Upper lobe of left lung (tissue), 6 donors: ENCODE measurements at regions not wholly inside any gene's neighbourhood (a gene's known extent, or its start where the extent isn't known, plus 50 kb on each side); places are given as distances from the start of the nearest gene placed in this dataset.

Experiments
- ATAC-seq, 2 donors: fragments of 200-7000 bp; cut with Tn5 transposase; one replicate each; pipeline ENCODE4 v1.9.1; 2022; ENCODE audit warnings: mild to moderate bottlenecking in 2 of 2, moderate library complexity in 2 of 2; ENCODE audit not compliant: low FRiP score in 2 of 2
- DNase-seq, 2 donors: peaks; one replicate each; pipeline ENCODE4 v3.0.0-alpha.2; 2019 to 2020
- H3K27ac ChIP-seq, 4 donors: fragments of 200-600 bp; sonication (generic); one replicate each; pipeline ENCODE4 v1.5.1; 2016 to 2019
- H3K27me3 ChIP-seq, 4 donors: fragments of 200-600 bp; sonication (generic); one replicate each; pipeline ENCODE4 v1.5.1; 2017 to 2019
- H3K36me3 ChIP-seq, 4 donors: fragments of 200-600 bp; sonication (generic); one replicate each; pipeline ENCODE4 v1.5.1; 2016 to 2019
- H3K4me1 ChIP-seq, 4 donors: fragments of 200-600 bp; sonication (generic); one replicate each; pipeline ENCODE4 v1.5.1; 2018 to 2019
- H3K4me3 ChIP-seq, 4 donors: fragments of 200-600 bp; sonication (generic); one replicate each; pipeline ENCODE4 v1.5.1; 2017 to 2019; ENCODE audit warnings: mild to moderate bottlenecking in 2 of 4, moderate library complexity in 1 of 4
- H3K9me3 ChIP-seq, 4 donors: fragments of 200-600 bp; sonication (generic); one replicate each; pipeline ENCODE4 v1.5.1; 2018 to 2019
- EP300 ChIP-seq, 4 donors: sonication (generic); formaldehyde crosslinking; IDR thresholded peaks; one replicate each; pipeline ENCODE4 v1.5.1; 2017; ENCODE audit warnings: antibody characterized with exemption in 4 of 4, control low read depth in 2 of 4
- POLR2A ChIP-seq, 4 donors: fragments of 450-650 bp; IDR thresholded peaks; one replicate each; pipeline ENCODE4 v1.5.1; 2016 to 2017; ENCODE audit warnings: antibody characterized with exemption in 4 of 4, mild to moderate bottlenecking in 2 of 4
- POLR2AphosphoS5 ChIP-seq, 2 donors: sonication (generic); formaldehyde crosslinking; IDR thresholded peaks; one replicate each; pipeline ENCODE4 v1.5.1; 2017; ENCODE audit warnings: antibody characterized with exemption in 2 of 2
- WGBS, 2 donors: methylation state at CpG; one replicate each; pipeline ENCODE4 v1.1.5; 2017 to 2018; 5-methylcytosine and 5-hydroxymethylcytosine counted together
- TF ChIP-seq, protein P1 (sequence below), 6 experiments: fragments of 450-650 bp in 4 of 6; fragments of 200-600 bp in 2 of 6; sonication (generic) in 2 of 6; IDR thresholded peaks; one replicate each; pipeline ENCODE4 v1.5.1; 2016 to 2019; ENCODE audit warnings: antibody characterized with exemption in 6 of 6
- donor health status: DM: no; HTN: no; CAD: no; lungs with moderate emphysema.
- donor health status: DM: no; HTN: yes; CAD: no; lungs with severe emphysema.

- H3K36me3 ChIP-seq = no peaks in the 10 kb centered on the region
- no peaks in the 10 kb centered on the region for H3K4me1 ChIP-seq
- H3K4me3 ChIP-seq = no peak overlapping the region
- 21 to 35% methylated on average over 1 of the region's 1 CpG for WGBS, 2 donors
- TF ChIP-seq POLR2AphosphoS5 (IDR thresholded peaks at IDR 0.05) = no peak
- TF ChIP-seq POLR2A (IDR thresholded peaks at IDR 0.05) = no peak
- TF ChIP-seq EP300 (IDR thresholded peaks at IDR 0.05) = no peak
- TF ChIP-seq, protein P1, sequence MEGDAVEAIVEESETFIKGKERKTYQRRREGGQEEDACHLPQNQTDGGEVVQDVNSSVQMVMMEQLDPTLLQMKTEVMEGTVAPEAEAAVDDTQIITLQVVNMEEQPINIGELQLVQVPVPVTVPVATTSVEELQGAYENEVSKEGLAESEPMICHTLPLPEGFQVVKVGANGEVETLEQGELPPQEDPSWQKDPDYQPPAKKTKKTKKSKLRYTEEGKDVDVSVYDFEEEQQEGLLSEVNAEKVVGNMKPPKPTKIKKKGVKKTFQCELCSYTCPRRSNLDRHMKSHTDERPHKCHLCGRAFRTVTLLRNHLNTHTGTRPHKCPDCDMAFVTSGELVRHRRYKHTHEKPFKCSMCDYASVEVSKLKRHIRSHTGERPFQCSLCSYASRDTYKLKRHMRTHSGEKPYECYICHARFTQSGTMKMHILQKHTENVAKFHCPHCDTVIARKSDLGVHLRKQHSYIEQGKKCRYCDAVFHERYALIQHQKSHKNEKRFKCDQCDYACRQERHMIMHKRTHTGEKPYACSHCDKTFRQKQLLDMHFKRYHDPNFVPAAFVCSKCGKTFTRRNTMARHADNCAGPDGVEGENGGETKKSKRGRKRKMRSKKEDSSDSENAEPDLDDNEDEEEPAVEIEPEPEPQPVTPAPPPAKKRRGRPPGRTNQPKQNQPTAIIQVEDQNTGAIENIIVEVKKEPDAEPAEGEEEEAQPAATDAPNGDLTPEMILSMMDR (IDR thresholded peaks at IDR 0.05) = no peak
- H3K27me3 ChIP-seq = no peaks in the 10 kb centered on the region
- H3K27ac ChIP-seq = no peak overlapping the region
- DNase-seq = no peak
- no peaks in the 10 kb centered on the region for H3K9me3 ChIP-seq
- ATAC-seq = no peak
These were observed 213.6 kb downstream of the PCDH20 start for GRCh38 chr13:61202042-61202441.

DNA sequence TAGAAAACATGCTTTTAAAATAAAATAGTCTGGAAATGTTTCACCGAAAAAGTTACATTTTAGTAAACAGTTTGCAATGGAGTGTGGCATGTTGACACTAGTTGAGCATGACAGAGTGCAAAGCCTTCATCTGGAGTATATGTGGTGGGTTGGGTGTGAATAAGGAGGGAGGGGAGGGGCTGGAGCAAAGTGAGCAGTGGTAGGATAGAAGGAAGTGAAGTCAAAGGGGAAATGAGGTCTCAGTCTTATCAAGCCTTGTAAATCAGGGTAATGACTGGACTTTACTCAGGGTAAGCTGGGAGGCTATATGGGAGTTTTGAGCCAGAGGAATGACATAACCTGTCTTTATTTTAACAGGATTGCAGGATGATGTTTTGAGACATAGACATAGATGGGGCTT is 222.8 kb downstream of the PCDH20 start:
- Histone ChIP-seq H3K36me3 (no peaks in the 10 kb centered on the region), H3K4me3 (no peak overlapping the region), H3K27me3 (no peaks in the 10 kb centered on the region), H3K9me3 (no peaks in the 10 kb centered on the region), H3K27ac (no peak overlapping the region), H3K4me1 (no peaks in the 10 kb centered on the region)
- no peak for DNase-seq
- ATAC-seq = no peak
- TF ChIP-seq POLR2A (IDR thresholded peaks at IDR 0.05) (no peak), POLR2AphosphoS5 (IDR thresholded peaks at IDR 0.05) (no peak), EP300 (IDR thresholded peaks at IDR 0.05) (no peak)
- TF ChIP-seq, protein P1 (IDR thresholded peaks at IDR 0.05) = no peak
- WGBS, 2 donors = 82 to 89% methylated on average over 1 of the region's 1 CpG

- DNase-seq (no peak), ATAC-seq (no peak)
- Histone ChIP-seq H3K9me3 (no peaks in the 10 kb centered on the region), H3K27me3 (no peaks in the 10 kb centered on the region), H3K27ac (no peak overlapping the region), H3K4me1 (no peaks in the 10 kb centered on the region), H3K36me3 (no peaks in the 10 kb centered on the region), H3K4me3 (no peak overlapping the region)
- no peak for TF ChIP-seq POLR2A (IDR thresholded peaks at IDR 0.05)
- TF ChIP-seq EP300 (IDR thresholded peaks at IDR 0.05) = no peak
- TF ChIP-seq, protein P1 (IDR thresholded peaks at IDR 0.05) = no peak
- TF ChIP-seq POLR2AphosphoS5 (IDR thresholded peaks at IDR 0.05) = no peak
- 75 to 90% methylated on average over 2 of the region's 2 CpGs for WGBS, 2 donors
These were observed 227.6 kb downstream of the PCDH20 start for GRCh38 chr13:61188057-61188456.

GRCh38 chr13:61187471-61187870 is 228.2 kb downstream of the PCDH20 start:
- H3K4me1 ChIP-seq = no peaks in the 10 kb centered on the region
- DNase-seq (no peak), ATAC-seq (no peak)
- H3K4me3 ChIP-seq = no peak overlapping the region
- H3K9me3 ChIP-seq = no peaks in the 10 kb centered on the region
- no peak for TF ChIP-seq POLR2AphosphoS5 (IDR thresholded peaks at IDR 0.05)
- TF ChIP-seq, protein P1 (IDR thresholded peaks at IDR 0.05) = no peak
- TF ChIP-seq POLR2A (IDR thresholded peaks at IDR 0.05) = no peak
- no peak for TF ChIP-seq EP300 (IDR thresholded peaks at IDR 0.05)
- 72 to 78% methylated on average over 4 of the region's 4 CpGs for WGBS, 2 donors
- no peaks in the 10 kb centered on the region for H3K36me3 ChIP-seq
- H3K27ac ChIP-seq = no peak overlapping the region
- H3K27me3 ChIP-seq = no peaks in the 10 kb centered on the region

GRCh38 chr13:61183670-61184069 is 232.0 kb downstream of the PCDH20 start:
- DNase-seq (no peak), ATAC-seq (no peak)
- no peaks in the 10 kb centered on the region for H3K36me3 ChIP-seq
- TF ChIP-seq EP300 (IDR thresholded peaks at IDR 0.05) = no peak
- H3K27ac ChIP-seq = no peak overlapping the region
- no peaks in the 10 kb centered on the region for H3K27me3 ChIP-seq
- WGBS, 2 donors = 33 to 37% methylated on average over 1 of the region's 1 CpG
- H3K4me3 ChIP-seq = no peak overlapping the region
- H3K4me1 ChIP-seq = no peaks in the 10 kb centered on the region
- H3K9me3 ChIP-seq = no peaks in the 10 kb centered on the region
